ENCODE measurements at regions not wholly inside any gene's neighbourhood (a gene's known extent, or its start where the extent isn't known, plus 50 kb on each side); places are given as distances from the start of the nearest gene placed in this dataset.

DNA sequence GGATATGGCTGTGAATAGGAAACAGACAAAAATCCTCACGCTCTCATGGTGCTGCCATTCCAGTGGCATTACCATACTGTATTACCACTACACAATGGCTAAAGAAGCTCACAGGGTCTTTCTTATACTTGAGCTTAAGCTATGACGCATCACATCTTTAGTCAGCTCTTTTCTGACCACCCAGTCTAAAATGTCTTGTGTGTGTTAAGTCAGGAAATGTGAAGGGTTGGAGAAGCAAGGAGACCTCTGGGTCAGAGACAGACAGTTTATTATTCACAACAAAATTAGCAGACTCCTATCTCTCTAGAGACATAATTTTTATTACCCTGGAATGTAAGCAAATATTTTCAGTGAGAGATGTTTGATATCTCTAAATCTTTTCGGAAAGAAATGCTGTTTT, 1583.2 kb upstream of the WWC1 start:
- no peak for TF ChIP-seq CTCF (IDR thresholded peaks at IDR 0.05; ENCODE audit: extremely low read depth in 1 of 2, insufficient read depth in 1 of 2, low read depth in 1 of 2, low read length in 2 of 2)
- TF ChIP-seq POLR2AphosphoS5 (IDR thresholded peaks at IDR 0.05; ENCODE audit: insufficient read depth, low read depth, low read length) = no peak
- no peak for TF ChIP-seq POLR2A (IDR thresholded peaks at IDR 0.05; ENCODE audit: low read depth, low read length)
- no peak for TF ChIP-seq EZH2 (IDR thresholded peaks at IDR 0.05; ENCODE audit: borderline replicate concordance, low read depth, low read length, severe bottlenecking)

All from endothelial cell of umbilical vein (primary cell).